HG02870 (cell line): ENCODE measurements at regions not wholly inside any gene's neighbourhood (a gene's known extent, or its start where the extent isn't known, plus 50 kb on each side); places are given as distances from the start of the nearest gene placed in this dataset.
"Not testable (repeated sequence)": the region's sequence is repeated elsewhere in the genome, so short reads cannot be mapped to it uniquely, and the experiment has no call there.

ENCODE experiments used
- ATAC-seq: cut with Tn5 transposase; IDR thresholded peaks from one replicate; pipeline ENCODE4 v1.9.1; 2021; ENCODE audit warnings: mild to moderate bottlenecking, moderate library complexity; ENCODE audit not compliant: unreplicated experiment

GRCh38 chr3:145906301-145906700 is 254.7 kb downstream of the PLOD2 start:
- ATAC-seq = no peak

DNA sequence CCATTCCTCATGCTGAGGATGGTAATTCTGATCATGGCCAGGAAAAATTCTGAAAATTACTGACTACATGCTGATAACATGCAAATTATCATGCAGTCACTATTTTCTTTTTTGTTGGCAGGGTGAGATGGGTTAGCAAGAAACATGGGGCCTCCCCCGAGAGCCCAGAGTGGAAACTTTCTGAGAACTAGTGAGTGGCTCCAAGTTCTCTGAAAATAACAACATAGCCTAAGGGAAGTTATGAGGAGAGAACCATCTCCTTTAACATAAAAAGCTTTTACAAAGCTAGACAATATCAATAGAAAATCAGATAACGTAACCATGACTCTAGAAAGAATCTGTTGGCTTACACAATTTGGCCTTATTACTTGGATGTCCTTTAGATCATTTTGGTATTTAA is 254.2 kb downstream of the PLOD2 start:
- ATAC-seq = no peak

- ATAC-seq = no peak
These were observed 250.0 kb downstream of the PLOD2 start for GRCh38 chr3:145911016-145911415.

GRCh38 chr3:145915787-145916186 is 245.2 kb downstream of the PLOD2 start:
- ATAC-seq = no peak

- ATAC-seq = not testable (repeated sequence)
These were observed 233.2 kb downstream of the PLOD2 start for GRCh38 chr3:145927736-145928135.

GRCh38 chr3:145936971-145937370 is 224.0 kb downstream of the PLOD2 start:
- no peak for ATAC-seq

DNA sequence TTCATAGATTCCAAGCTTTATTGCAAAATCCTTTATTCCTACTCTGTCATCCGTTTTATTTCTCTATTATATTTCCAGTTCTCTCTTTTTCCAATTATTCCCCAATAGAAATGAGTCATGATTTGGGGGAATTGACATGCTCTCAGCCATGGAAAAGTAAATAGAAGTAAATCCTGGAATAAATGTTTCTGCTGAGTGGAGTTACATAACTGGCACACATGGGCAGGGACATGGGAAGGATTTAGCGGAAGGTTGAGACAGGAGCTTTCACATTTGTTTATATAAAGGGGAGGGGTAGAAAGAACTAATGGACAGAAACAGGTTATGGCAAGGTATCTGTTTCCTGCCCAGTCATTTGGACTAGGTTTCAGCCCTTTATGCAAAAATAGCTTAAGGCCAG is 221.6 kb downstream of the PLOD2 start:
- ATAC-seq = no peak

- no peak for ATAC-seq
These were observed 218.9 kb downstream of the PLOD2 start for GRCh38 chr3:145942052-145942451.

GRCh38 chr3:145943952-145944351 is 217.0 kb downstream of the PLOD2 start:
- ATAC-seq = no peak

GRCh38 chr3:145951441-145951840 is 209.5 kb downstream of the PLOD2 start:
- ATAC-seq = no peak

DNA sequence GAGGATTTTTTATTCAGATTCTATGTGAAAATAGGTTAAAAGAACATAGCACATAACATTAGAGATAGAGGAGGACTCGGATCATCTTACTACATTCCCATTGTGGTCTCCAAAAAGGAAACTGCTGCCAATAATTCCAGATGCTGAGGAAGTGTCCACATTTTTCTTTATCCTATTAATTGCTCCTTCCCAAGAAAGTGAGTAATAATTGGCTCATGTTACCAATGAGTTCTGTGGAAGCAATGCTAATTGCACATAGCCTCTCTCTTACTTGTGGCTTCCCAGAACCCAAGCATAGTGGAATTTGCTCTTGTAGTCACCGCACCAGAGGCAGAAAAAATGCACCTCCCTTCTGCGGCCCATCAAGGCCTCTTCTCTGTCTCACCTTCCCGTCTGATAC is 208.4 kb downstream of the PLOD2 start:
- ATAC-seq = no peak

GRCh38 chr3:145953316-145953715 is 207.7 kb downstream of the PLOD2 start:
- ATAC-seq = no peak

DNA sequence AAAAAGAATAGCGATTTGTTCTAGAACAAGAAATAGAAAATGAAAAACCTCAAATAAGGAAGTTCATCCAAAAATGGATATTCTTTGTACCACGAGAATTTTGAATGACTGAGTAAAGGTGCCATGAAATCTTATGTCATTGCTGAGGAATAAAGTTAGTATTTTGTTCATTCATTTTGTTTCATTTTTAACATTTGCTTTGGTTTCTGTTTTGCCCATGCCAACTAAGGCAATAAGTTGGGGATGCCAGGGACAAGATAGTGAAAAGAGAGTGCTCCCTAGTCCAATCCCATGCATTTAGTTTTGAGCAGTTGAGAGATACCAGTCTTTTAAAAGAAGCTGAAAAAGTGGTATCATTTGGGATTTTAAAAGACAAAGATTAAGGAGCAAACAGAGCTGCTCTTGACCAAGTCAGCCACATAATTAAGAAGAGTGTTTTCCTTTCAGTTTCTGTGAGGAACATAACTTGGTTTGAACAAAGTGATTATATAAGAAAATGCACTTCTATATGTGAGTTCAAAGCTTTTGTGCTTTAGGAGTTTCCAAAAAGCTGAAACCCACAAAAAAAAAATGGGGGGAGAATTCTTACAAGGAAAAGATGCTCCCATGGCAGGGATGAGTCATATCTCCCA is 201.4 kb downstream of the PLOD2 start:
- no peak for ATAC-seq

- no peak for ATAC-seq
These were observed 197.9 kb downstream of the PLOD2 start for GRCh38 chr3:145963111-145963510.

GRCh38 chr3:145967043-145967442 is 193.9 kb downstream of the PLOD2 start:
- no peak for ATAC-seq

DNA sequence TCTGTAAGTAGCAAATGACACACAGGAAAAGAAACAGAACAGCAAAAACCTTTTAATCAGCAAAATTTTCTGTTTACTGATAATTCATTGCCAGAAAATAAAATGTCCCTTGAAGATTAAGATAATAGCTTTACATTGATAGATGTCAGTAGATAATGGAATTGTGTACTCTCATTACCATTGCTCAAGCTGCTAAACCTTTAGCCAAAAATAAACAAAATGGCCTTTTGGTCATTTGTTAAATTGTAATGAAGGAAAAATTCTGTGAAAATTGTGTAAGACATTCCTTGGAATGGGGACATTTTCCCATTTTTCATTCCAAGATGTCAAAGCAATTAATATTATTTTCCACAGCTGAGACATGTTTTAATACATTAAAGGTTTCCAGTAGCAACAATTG is 189.8 kb downstream of the PLOD2 start:
- ATAC-seq = no peak

DNA sequence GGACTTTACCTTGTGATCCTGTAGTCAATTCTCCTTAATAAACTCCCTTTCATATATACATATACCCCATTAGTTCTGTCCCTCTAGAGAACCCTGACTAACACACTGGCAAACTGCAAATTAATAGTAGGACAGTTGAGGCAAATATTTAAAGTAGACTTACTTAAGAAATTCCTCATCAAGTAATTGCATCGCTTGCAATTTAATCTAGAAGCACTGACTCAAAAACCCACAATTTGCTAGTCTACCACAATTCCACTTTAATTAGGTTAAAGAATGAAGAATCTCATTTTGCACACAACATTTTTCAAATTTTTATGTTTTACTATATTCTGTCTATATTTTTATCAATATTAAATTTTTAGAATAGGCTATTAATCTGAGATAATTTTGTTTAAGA is 188.1 kb downstream of the PLOD2 start:
- no peak for ATAC-seq

DNA sequence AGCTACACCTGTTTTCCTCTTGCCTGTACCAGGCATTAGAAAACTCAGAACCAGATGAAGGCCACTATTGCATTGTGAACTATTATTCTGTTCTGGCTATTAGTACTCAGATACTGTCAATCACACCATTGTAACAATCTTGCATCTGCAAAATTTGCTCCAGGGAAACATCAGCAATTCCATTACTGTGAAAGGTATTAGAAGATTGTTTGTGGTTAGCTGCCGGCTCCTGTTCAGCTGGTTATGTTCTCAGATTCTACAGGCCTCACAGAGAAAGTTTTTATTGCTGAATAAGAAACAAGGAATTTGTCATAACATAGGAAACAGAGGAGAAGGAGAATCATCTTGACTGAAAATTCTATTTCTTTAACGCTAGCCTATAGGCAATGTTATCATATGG is 179.9 kb downstream of the PLOD2 start:
- no peak for ATAC-seq

- ATAC-seq = no peak
These were observed 177.9 kb downstream of the PLOD2 start for GRCh38 chr3:145983101-145983500.
